Testis (tissue), 2 donors: ENCODE measurements at regions not wholly inside any gene's neighbourhood (a gene's known extent, or its start where the extent isn't known, plus 50 kb on each side); places are given as distances from the start of the nearest gene placed in this dataset.

Source experiments
- DNase-seq: peaks from one replicate; pipeline ENCODE4 v3.0.0-alpha.2; 2019
- H3K27ac ChIP-seq, 2 donors: fragments of 200-600 bp; sonication (generic); one replicate each; pipeline ENCODE4 v1.5.1; 2019
- H3K27me3 ChIP-seq: fragments of 200-600 bp; sonication (generic); one replicate; pipeline ENCODE4 v1.5.1; 2019
- H3K36me3 ChIP-seq: fragments of 200-600 bp; sonication (generic); one replicate; pipeline ENCODE4 v1.5.1; 2017; ENCODE audit warnings: low read depth; ENCODE audit errors: missing control alignments
- H3K4me1 ChIP-seq: fragments of 200-600 bp; sonication (generic); one replicate; pipeline ENCODE4 v1.5.1; 2019
- H3K4me3 ChIP-seq, 2 donors: fragments of 200-600 bp; sonication (generic); one replicate each; pipeline ENCODE4 v1.5.1; 2017 to 2019
- H3K9me3 ChIP-seq: fragments of 200-600 bp; sonication (generic); one replicate; pipeline ENCODE4 v1.5.1; 2017
- CTCF ChIP-seq, 3 experiments: fragments of 450-650 bp in 2 of 3; fragments of 200-600 bp in 1 of 3; sonication (generic) in 1 of 3; IDR thresholded peaks; one replicate each; pipeline ENCODE4 v1.5.1; 2016 to 2019; ENCODE audit warnings: antibody characterized with exemption in 3 of 3, mild to moderate bottlenecking in 2 of 3, moderate library complexity in 1 of 3
- POLR2A ChIP-seq: fragments of 450-650 bp; IDR thresholded peaks from one replicate; pipeline ENCODE4 v1.6.1; 2017; ENCODE audit warnings: antibody characterized with exemption, mild to moderate bottlenecking, moderate library complexity
- WGBS, 2 donors: methylation state at CpG; one replicate each; pipeline ENCODE4 v1.1.5; 2018; 5-methylcytosine and 5-hydroxymethylcytosine counted together
- intact Hi-C: fragments of 100-400 bp; cut with DNase I; formaldehyde crosslinking; loops from one replicate; pipeline ENCODE4 v1.15.1; 2023; ENCODE audit warnings: low total_unique reads

- Histone ChIP-seq H3K27ac (no peak overlapping the region), H3K27me3 (no peaks in the 10 kb centered on the region), H3K36me3 (no peaks in the 10 kb centered on the region), H3K9me3 (no peaks in the 10 kb centered on the region), H3K4me3 (no peak overlapping the region), H3K4me1 (no peaks in the 10 kb centered on the region)
- TF ChIP-seq POLR2A: no peak
- no peak for TF ChIP-seq CTCF (IDR thresholded peaks at IDR 0.05)
- intact Hi-C loops: loop anchor here (10.0 kb wide), 1 partner anchor 728 kb away; no protein-coding TSS in a partner anchor
- WGBS, 2 donors: 48 to 72% methylated on average over 1 of the region's 1 CpG
- no peak for DNase-seq
Observed at GRCh38 chr1:42012852-42013251, 94.1 kb upstream of the HIVEP3 start.

- DNase-seq: no peak
- H3K27me3 ChIP-seq: no peaks in the 10 kb centered on the region
- no peak overlapping the region for H3K27ac ChIP-seq
- TF ChIP-seq POLR2A (no peak), CTCF (IDR thresholded peaks at IDR 0.05) (no peak)
- intact Hi-C loops: loop anchor here (10.0 kb wide), 1 partner anchor 726 kb away; no protein-coding TSS in a partner anchor
- no peaks in the 10 kb centered on the region for H3K9me3 ChIP-seq
- no peak overlapping the region for H3K4me3 ChIP-seq
- no peaks in the 10 kb centered on the region for H3K4me1 ChIP-seq
- no peaks in the 10 kb centered on the region for H3K36me3 ChIP-seq
Observed at GRCh38 chr1:42010381-42010780, 91.7 kb upstream of the HIVEP3 start.

- Histone ChIP-seq H3K4me1 (no peaks in the 10 kb centered on the region), H3K4me3 (no peak overlapping the region), H3K9me3 (no peaks in the 10 kb centered on the region), H3K27me3 (no peaks in the 10 kb centered on the region), H3K36me3 (no peaks in the 10 kb centered on the region), H3K27ac (no peak overlapping the region)
- WGBS, 2 donors: 31 to 36% methylated on average over 2 of the region's 2 CpGs
- TF ChIP-seq CTCF (IDR thresholded peaks at IDR 0.05) (no peak), POLR2A (no peak)
- intact Hi-C loops: no loop called here
- no peak for DNase-seq
Observed at GRCh38 chr1:42008264-42008663, 89.5 kb upstream of the HIVEP3 start.

GRCh38 chr1:42006836-42007235 is 88.1 kb upstream of the HIVEP3 start:
- H3K4me1 ChIP-seq: no peaks in the 10 kb centered on the region
- 40 to 54% methylated on average over 3 of the region's 3 CpGs for WGBS, 2 donors
- no peak overlapping the region for H3K4me3 ChIP-seq
- no peak overlapping the region for H3K27ac ChIP-seq
- no peak for DNase-seq
- TF ChIP-seq POLR2A (no peak), CTCF (IDR thresholded peaks at IDR 0.05) (no peak)
- no peaks in the 10 kb centered on the region for H3K36me3 ChIP-seq
- H3K27me3 ChIP-seq: no peaks in the 10 kb centered on the region
- H3K9me3 ChIP-seq: no peaks in the 10 kb centered on the region
- intact Hi-C loops: no loop called here

GRCh38 chr1:42006093-42006492 is 87.4 kb upstream of the HIVEP3 start:
- Histone ChIP-seq H3K36me3 (no peaks in the 10 kb centered on the region), H3K27ac (no peak overlapping the region), H3K27me3 (no peaks in the 10 kb centered on the region), H3K9me3 (no peaks in the 10 kb centered on the region), H3K4me1 (no peaks in the 10 kb centered on the region), H3K4me3 (no peak overlapping the region)
- intact Hi-C loops: no loop called here
- 74 to 85% methylated on average over 2 of the region's 2 CpGs for WGBS, 2 donors
- TF ChIP-seq POLR2A (no peak), CTCF (IDR thresholded peaks at IDR 0.05) (no peak)
- DNase-seq: no peak
